ENCODE measurements at regions not wholly inside any gene's neighbourhood (a gene's known extent, or its start where the extent isn't known, plus 50 kb on each side); places are given as distances from the start of the nearest gene placed in this dataset.

- TF ChIP-seq ZNF274 (IDR thresholded peaks at IDR 0.05; ENCODE audit: borderline replicate concordance, extremely low read depth, low read length) (no peak), POLR2A (IDR thresholded peaks at IDR 0.05; ENCODE audit: control extremely low read depth in 1 of 2, low read depth in 2 of 2, low read length in 2 of 2) (no peak), CBX8 (IDR thresholded peaks at IDR 0.05; ENCODE audit: borderline replicate concordance, low read depth, low read length) (no peak), CTBP2 (IDR thresholded peaks at IDR 0.05; ENCODE audit: borderline replicate concordance, insufficient read depth, insufficient read length, low read length) (no peak), BACH1 (IDR thresholded peaks at IDR 0.05; ENCODE audit: low read length) (no peak), SIN3A (conservative IDR thresholded peaks at IDR 0.05 in 1 of 2, IDR thresholded peaks at IDR 0.05 in 1 of 2; ENCODE audit: low read depth in 1 of 2, low read length in 2 of 2) (no peak), EP300 (IDR thresholded peaks at IDR 0.05; ENCODE audit: borderline replicate concordance in 1 of 2, low read depth in 2 of 2, low read length in 2 of 2) (no peak)
- TF ChIP-seq, protein P1, sequence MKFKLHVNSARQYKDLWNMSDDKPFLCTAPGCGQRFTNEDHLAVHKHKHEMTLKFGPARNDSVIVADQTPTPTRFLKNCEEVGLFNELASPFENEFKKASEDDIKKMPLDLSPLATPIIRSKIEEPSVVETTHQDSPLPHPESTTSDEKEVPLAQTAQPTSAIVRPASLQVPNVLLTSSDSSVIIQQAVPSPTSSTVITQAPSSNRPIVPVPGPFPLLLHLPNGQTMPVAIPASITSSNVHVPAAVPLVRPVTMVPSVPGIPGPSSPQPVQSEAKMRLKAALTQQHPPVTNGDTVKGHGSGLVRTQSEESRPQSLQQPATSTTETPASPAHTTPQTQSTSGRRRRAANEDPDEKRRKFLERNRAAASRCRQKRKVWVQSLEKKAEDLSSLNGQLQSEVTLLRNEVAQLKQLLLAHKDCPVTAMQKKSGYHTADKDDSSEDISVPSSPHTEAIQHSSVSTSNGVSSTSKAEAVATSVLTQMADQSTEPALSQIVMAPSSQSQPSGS (IDR thresholded peaks at IDR 0.05; ENCODE audit: low read length) = no peak
Measured at GRCh38 chr10:111338805-111339204, 262.0 kb downstream of the ADRA2A start (continued).

All from H1 (cell line).